ENCODE measurements at regions not wholly inside any gene's neighbourhood (a gene's known extent, or its start where the extent isn't known, plus 50 kb on each side); places are given as distances from the start of the nearest gene placed in this dataset.

DNA sequence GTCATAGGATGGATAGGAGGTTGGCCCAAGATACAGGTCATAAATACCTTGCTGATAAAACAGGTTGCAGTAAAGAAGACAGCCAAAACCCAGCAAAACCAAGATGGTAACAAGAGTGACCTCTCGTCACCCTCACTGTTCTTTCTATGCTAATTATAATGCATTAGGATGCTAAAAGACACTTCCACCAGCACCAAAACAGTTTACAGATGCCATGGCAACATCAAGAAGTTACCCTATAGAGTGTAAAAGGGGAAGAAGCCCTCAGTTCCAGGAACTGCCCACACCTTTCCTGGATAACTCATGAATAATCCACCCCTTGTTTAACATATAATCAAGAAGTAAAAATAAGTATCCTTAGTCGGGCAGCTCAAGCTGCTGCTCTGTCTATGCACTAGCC lies 671.9 kb downstream of the PTPRC start:
- Histone ChIP-seq H3K9me3 (ENCODE audit: control insufficient read depth, insufficient read depth, low read length) (no peaks in the 10 kb centered on the region), H3K36me3 (ENCODE audit: insufficient read depth, low read length) (no peaks in the 10 kb centered on the region), H3K9ac (ENCODE audit: low read depth, low read length) (no peak overlapping the region), H3K4me1 (ENCODE audit: insufficient read depth, low read length) (peaks cover 14% of the 10 kb centered on the region)

DNA sequence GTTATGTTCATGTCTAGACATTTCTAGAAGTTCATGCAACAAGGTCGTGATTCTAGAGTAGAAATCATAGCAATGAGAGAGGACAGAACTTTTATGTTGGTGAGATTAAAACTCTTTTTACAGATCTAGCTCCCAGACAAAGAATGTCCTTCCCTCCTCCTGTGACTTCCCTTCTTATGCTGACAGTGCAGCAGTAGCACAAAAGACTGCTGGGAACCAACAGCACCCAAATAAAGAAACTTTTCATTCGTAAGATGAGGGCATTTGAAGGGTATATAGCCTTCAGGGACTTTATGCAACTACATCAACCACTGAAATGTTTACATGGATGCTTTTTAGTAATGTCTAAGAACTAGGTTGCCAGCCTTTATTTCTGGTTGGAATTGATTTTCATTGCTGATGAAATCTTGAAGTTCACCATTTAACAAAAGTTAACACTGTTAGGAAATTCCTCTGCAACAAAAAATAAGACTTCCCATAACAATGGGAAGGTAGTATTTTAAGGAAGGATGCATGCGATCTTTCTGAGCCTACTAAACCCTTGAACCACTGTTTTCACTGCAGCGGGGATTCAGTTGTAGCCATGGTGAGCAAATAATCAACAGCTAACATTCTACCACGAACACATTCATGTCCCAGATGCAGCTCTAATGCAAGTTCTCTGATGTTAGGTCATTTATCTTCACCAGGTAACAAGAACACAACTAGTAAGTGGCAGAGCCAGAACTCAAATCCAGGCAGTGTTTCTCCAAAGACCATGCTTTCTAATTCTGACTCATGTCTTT lies 672.8 kb downstream of the PTPRC start:
- Histone ChIP-seq H3K9ac (ENCODE audit: low read depth, low read length) (no peak overlapping the region), H3K9me3 (ENCODE audit: control insufficient read depth, insufficient read depth, low read length) (no peaks in the 10 kb centered on the region), H3K36me3 (ENCODE audit: insufficient read depth, low read length) (no peaks in the 10 kb centered on the region), H3K4me1 (ENCODE audit: insufficient read depth, low read length) (peaks cover 14% of the 10 kb centered on the region)

DNA sequence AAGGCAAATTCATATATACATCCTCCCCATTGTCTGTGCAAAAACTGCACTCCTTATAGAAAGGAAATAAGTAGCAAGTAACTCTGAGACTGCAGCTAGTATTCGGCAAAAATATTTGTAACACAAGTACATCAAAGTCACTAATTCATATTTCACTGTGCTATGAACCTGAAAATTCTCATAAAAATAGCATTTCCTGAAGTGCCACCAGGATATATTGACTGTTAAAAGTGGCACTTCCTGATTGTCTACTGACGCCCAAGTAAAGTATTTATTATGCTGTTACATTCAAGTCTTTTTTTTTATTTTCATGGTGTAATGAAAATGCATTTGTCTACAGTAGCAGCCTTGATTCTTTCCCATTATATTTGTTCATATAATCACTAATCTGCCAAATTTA lies 673.8 kb downstream of the PTPRC start:
- Histone ChIP-seq H3K9ac (ENCODE audit: low read depth, low read length) (no peak overlapping the region), H3K36me3 (ENCODE audit: insufficient read depth, low read length) (no peaks in the 10 kb centered on the region), H3K9me3 (ENCODE audit: control insufficient read depth, insufficient read depth, low read length) (no peaks in the 10 kb centered on the region), H3K4me1 (ENCODE audit: insufficient read depth, low read length) (peaks cover 14% of the 10 kb centered on the region)

DNA sequence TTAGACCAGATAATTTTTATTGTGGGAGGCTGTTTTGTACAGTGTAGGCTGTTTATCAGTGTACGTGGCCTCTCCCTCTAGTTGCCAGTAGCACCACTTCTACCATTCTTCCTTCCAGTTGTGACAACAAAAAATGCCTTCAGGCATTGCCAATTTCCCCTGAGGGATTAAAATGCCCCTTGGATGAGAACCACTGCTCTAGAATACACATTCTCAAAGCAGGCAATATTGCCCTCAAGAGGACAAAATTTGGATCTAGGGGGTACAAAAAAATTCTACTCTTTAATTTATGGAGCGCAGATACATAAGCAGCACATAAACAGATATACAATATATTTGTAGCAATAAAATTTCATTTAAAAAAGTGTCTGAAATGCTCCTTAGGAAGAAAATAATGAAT lies 674.6 kb downstream of the PTPRC start:
- no peaks in the 10 kb centered on the region for H3K9me3 ChIP-seq (ENCODE audit: control insufficient read depth, insufficient read depth, low read length)
- H3K36me3 ChIP-seq (ENCODE audit: insufficient read depth, low read length) = no peaks in the 10 kb centered on the region
- peaks cover 14% of the 10 kb centered on the region for H3K4me1 ChIP-seq (ENCODE audit: insufficient read depth, low read length)
- H3K9ac ChIP-seq (ENCODE audit: low read depth, low read length) = no peak overlapping the region

DNA sequence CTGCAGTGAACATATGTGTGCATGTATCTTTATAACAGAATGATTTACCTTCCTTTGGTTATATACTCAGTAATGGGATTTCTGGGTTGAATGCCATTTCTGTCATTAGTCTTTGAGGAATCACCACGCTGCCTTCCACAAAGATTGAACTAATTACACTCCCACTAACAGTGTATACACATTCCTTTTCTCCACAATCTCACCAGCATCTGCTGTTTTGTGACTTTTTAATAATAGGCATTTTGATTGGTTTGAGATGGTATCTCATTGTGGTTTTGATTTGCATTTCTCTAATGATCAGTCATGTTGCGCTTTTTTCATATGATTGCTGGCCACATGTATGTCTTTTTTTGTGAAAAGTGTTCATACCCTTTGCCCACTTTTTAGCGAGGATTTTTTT lies 680.5 kb downstream of the PTPRC start:
- no peak overlapping the region for H3K9ac ChIP-seq (ENCODE audit: low read depth, low read length)
- H3K4me1 ChIP-seq (ENCODE audit: insufficient read depth, low read length) = peaks cover 6% of the 10 kb centered on the region
- H3K9me3 ChIP-seq (ENCODE audit: control insufficient read depth, insufficient read depth, low read length) = no peaks in the 10 kb centered on the region
- H3K36me3 ChIP-seq (ENCODE audit: insufficient read depth, low read length) = no peaks in the 10 kb centered on the region

DNA sequence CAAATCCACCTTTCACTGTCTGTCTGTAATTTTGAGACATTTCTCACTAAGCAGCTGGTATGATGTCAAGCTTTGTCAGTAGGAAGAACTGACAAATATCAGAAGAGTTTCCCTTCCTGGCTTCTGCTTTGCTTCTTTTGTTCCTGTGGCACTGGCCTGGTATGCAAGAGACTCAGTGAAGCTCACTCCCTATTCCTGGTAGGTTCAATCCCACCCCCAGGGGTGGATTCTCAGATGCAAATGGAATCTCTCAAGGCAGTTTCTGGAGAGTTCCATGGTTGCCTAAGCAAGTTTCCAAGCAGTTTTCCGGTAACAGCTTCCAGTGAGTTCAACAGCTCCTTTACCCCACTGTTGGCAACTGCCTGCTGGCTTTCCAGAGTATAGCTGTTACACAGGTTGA lies 683.4 kb downstream of the PTPRC start:
- H3K4me1 ChIP-seq (ENCODE audit: insufficient read depth, low read length) = peaks cover 6% of the 10 kb centered on the region
- H3K9me3 ChIP-seq (ENCODE audit: control insufficient read depth, insufficient read depth, low read length) = no peaks in the 10 kb centered on the region
- H3K36me3 ChIP-seq (ENCODE audit: insufficient read depth, low read length) = no peaks in the 10 kb centered on the region
- H3K9ac ChIP-seq (ENCODE audit: low read depth, low read length) = no peak overlapping the region

DNA sequence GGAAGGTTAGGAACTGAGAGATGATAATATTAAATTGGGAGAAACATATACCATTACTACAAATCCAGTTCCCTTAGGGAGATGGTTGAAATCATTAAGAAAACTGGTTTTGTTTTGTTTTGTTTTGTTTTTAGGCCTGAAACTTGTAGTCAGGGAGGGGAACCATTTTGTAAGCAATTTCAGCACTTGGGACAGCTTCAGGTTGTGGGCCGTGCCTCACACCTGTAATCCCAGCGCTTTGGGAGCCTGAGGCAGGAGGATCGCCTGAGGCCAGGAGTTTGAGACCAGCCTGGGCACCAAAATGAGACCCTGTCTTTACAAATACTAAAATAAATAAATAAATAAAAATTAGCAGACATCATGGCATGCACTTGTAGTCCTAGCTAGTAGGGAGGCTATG lies 694.3 kb upstream of the NR5A2 start:
- Histone ChIP-seq H3K9me3 (ENCODE audit: control insufficient read depth, insufficient read depth, low read length) (no peaks in the 10 kb centered on the region), H3K36me3 (ENCODE audit: insufficient read depth, low read length) (no peaks in the 10 kb centered on the region), H3K4me1 (ENCODE audit: insufficient read depth, low read length) (no peaks in the 10 kb centered on the region), H3K9ac (ENCODE audit: low read depth, low read length) (no peak overlapping the region)

DNA sequence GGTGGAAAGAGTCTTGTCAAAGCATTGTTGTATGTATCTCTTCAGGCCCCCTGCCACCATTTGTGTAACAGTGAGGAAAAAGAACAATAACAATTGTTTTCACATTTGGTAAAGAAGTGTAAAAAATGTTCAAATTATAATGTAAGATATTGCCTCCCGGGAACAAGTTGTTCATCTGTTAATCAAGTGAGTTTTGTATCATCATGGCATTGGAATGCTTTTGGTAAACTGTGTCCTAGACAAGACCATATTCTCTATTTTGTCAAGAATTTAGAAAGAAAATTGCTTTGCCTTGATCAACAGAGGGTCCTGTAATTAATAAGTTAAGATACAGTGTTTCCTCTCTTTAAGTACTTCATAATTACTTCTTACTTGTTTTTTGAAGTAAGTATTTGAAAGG lies 692.0 kb upstream of the NR5A2 start:
- H3K9ac ChIP-seq (ENCODE audit: low read depth, low read length) = no peak overlapping the region
- no peaks in the 10 kb centered on the region for H3K36me3 ChIP-seq (ENCODE audit: insufficient read depth, low read length)
- no peaks in the 10 kb centered on the region for H3K4me1 ChIP-seq (ENCODE audit: insufficient read depth, low read length)
- H3K9me3 ChIP-seq (ENCODE audit: control insufficient read depth, insufficient read depth, low read length) = no peaks in the 10 kb centered on the region

DNA sequence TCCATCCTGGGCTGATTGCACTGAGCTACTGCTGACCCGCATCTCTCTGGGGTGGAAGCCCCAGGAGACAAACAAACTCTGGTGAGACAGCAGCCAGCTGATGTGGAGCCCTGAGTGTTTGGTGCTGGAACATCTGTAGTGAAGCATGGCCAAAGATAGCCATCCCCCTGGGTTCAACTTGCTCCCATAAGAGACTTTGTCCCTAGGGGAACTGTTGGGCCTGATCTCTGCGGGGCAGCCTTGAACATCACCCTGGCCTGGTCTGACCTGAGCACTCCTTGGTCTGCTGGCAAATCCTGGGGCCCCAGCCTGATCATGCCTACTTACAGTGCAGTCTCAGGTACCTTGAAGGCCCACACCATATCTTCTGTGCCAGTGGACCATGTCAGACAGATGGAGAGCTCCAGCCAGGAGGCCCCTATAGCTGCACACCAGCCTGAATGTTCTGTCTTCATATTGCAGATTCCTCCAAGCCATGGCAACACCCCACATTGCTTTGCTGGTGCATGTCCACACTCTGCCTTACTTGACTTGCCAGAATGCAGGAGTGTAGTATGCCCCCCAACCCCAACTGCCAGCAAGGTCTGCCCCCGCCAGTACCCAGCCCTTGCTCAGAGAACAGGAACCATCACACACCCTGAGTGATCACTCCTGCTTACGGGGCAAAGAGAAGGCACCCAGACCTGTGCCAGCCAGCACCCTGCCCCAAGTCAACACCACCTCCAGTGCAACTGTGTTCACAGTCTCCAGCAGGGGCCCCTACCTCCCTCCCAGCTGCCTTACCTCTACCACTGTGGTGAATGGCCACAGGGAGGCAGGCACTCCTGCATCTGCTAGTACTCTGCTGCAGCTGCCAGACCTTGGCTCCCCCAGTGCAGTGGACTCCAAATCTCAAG lies 690.5 kb upstream of the NR5A2 start:
- Histone ChIP-seq H3K36me3 (ENCODE audit: insufficient read depth, low read length) (no peaks in the 10 kb centered on the region), H3K9ac (ENCODE audit: low read depth, low read length) (no peak overlapping the region), H3K4me1 (ENCODE audit: insufficient read depth, low read length) (no peaks in the 10 kb centered on the region), H3K9me3 (ENCODE audit: control insufficient read depth, insufficient read depth, low read length) (no peaks in the 10 kb centered on the region)

DNA sequence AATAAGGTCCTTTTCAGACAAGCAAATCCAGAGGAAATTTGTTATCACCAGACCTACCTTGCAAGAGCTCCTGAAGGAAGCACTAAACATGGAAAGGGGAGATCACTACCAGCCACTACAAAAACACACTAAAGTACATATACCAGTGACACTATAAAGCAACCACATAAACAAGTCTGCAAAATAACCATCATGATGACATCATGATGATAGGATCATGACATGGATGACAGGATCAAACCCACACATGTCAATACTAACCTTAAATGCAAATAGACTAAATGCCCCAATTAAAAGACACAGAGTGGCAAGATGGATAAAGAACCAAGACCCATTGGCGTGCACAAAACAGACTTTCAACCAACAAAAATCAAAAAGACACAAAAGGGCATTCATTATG lies 688.8 kb upstream of the NR5A2 start:
- Histone ChIP-seq H3K9ac (ENCODE audit: low read depth, low read length) (no peak overlapping the region), H3K36me3 (ENCODE audit: insufficient read depth, low read length) (no peaks in the 10 kb centered on the region), H3K9me3 (ENCODE audit: control insufficient read depth, insufficient read depth, low read length) (no peaks in the 10 kb centered on the region), H3K4me1 (ENCODE audit: insufficient read depth, low read length) (no peaks in the 10 kb centered on the region)

DNA sequence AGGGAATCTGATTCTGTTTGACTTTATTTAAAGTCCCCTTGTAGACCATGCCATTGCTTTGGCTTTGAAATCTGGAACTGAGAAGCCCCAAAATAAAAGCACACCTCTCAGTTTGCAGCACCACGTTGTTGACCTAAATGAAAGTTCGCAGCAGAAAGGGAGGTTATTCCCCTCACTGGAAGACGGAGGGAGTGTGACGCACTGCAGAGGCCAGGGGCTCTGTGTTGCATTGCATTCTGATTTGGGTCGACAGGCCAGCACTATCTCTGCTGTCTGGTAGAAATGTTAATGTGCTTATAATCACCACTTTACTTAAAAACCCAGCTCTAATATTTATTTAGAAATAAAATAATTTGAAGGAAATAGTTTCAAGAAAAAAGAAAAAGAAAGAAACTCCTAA lies 675.2 kb upstream of the NR5A2 start:
- Histone ChIP-seq H3K9me3 (ENCODE audit: control insufficient read depth, insufficient read depth, low read length) (no peaks in the 10 kb centered on the region), H3K4me1 (ENCODE audit: insufficient read depth, low read length) (no peaks in the 10 kb centered on the region), H3K9ac (ENCODE audit: low read depth, low read length) (no peak overlapping the region), H3K36me3 (ENCODE audit: insufficient read depth, low read length) (no peaks in the 10 kb centered on the region)

DNA sequence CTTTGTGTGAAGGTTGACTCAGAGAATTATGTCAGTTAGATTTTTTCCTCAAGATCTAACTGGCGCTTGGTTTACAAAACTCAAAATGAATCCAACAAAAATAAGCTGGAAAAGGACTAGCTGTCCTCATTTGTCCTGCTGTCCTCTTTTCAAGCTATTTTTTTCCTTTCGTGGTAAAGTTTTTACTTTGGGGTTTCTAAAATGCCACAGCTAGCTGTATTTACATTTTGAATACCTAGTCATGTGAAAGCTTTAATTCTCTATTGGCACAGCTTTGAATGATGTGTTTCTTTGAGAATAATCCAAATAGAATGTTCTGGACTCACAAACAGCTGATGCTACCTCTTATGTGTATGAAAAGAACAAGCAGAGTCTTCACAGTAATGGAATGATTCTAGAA lies 673.6 kb upstream of the NR5A2 start:
- no peak overlapping the region for H3K9ac ChIP-seq (ENCODE audit: low read depth, low read length)
- no peaks in the 10 kb centered on the region for H3K4me1 ChIP-seq (ENCODE audit: insufficient read depth, low read length)
- H3K36me3 ChIP-seq (ENCODE audit: insufficient read depth, low read length) = no peaks in the 10 kb centered on the region
- H3K9me3 ChIP-seq (ENCODE audit: control insufficient read depth, insufficient read depth, low read length) = no peaks in the 10 kb centered on the region

DNA sequence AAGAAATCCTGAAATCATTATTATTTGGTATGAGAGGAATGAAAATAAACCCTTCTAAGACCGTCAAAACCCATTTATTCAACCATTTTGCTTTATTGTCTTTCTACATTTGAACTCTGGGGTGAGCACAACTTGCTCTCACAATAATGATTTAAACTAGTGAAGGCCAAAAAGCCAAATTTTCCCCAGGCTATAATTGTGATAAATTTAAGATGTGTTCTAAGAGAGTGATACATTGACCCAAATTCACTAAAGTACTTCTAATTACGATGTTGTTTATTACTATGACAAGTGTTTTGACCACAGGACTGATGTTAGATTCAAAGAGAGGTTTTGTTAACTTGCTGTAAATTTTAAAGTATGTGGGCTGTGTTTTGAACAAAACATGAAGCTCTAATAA lies 670.9 kb upstream of the NR5A2 start:
- H3K9me3 ChIP-seq (ENCODE audit: control insufficient read depth, insufficient read depth, low read length) = no peaks in the 10 kb centered on the region
- H3K9ac ChIP-seq (ENCODE audit: low read depth, low read length) = no peak overlapping the region
- no peaks in the 10 kb centered on the region for H3K4me1 ChIP-seq (ENCODE audit: insufficient read depth, low read length)
- H3K36me3 ChIP-seq (ENCODE audit: insufficient read depth, low read length) = no peaks in the 10 kb centered on the region

DNA sequence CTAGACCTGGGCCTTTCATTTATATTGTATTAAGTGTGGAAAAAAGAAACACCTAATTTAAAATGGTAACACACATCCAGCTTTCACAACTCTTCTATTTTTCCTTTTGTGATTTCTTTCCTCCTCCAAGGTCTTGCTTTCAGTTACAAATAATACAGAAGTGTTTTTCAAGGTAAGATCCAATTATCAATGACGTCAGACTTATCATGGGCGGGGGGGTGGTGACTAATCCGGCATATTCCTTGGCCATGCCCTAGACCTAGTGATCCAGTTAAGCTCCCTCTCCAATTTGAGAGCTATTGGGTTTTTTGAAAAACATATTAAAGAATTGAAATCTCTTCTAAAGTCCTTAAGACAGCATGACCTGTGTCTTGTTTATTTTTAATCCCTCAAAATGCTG lies 669.9 kb upstream of the NR5A2 start:
- H3K9ac ChIP-seq (ENCODE audit: low read depth, low read length) = no peak overlapping the region; the same call in 1 of the 2 replicates
- H3K9me3 ChIP-seq (ENCODE audit: control insufficient read depth, insufficient read depth, low read length) = no peaks in the 10 kb centered on the region
- no peaks in the 10 kb centered on the region for H3K36me3 ChIP-seq (ENCODE audit: insufficient read depth, low read length)
- H3K4me1 ChIP-seq (ENCODE audit: insufficient read depth, low read length) = no peaks in the 10 kb centered on the region; the same call in 1 of the 2 replicates

DNA sequence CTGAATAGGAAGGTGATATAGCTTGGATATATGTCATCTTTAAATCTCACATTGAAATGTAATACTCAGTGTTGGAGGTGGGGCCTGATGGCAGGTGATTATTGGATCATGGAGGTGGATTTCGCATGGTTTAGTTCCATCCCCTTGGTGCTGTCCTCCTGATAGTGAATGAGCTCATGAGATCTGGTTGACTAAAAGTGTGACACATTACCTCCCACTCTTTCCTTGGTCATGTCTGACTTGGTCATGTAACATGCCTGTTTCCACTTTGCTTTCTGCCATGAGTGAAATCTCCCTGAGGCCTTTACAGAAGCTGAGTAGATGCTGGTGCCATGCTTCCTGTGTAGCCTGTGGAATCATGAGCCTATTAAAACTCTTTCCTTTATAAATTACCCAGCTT lies 664.5 kb upstream of the NR5A2 start:
- no peaks in the 10 kb centered on the region for H3K9me3 ChIP-seq (ENCODE audit: control insufficient read depth, insufficient read depth, low read length)
- H3K9ac ChIP-seq (ENCODE audit: low read depth, low read length) = no peak overlapping the region
- no peaks in the 10 kb centered on the region; the same call in 1 of the 2 replicates for H3K4me1 ChIP-seq (ENCODE audit: insufficient read depth, low read length)
- H3K36me3 ChIP-seq (ENCODE audit: insufficient read depth, low read length) = no peaks in the 10 kb centered on the region
